ENCODE measurements at regions not wholly inside any gene's neighbourhood (a gene's known extent, or its start where the extent isn't known, plus 50 kb on each side); places are given as distances from the start of the nearest gene placed in this dataset.
"Not testable (repeated sequence)": the region's sequence is repeated elsewhere in the genome, so short reads cannot be mapped to it uniquely, and the experiment has no call there.

- no peak overlapping the region for H3K27ac ChIP-seq
- TF ChIP-seq, protein P1, sequence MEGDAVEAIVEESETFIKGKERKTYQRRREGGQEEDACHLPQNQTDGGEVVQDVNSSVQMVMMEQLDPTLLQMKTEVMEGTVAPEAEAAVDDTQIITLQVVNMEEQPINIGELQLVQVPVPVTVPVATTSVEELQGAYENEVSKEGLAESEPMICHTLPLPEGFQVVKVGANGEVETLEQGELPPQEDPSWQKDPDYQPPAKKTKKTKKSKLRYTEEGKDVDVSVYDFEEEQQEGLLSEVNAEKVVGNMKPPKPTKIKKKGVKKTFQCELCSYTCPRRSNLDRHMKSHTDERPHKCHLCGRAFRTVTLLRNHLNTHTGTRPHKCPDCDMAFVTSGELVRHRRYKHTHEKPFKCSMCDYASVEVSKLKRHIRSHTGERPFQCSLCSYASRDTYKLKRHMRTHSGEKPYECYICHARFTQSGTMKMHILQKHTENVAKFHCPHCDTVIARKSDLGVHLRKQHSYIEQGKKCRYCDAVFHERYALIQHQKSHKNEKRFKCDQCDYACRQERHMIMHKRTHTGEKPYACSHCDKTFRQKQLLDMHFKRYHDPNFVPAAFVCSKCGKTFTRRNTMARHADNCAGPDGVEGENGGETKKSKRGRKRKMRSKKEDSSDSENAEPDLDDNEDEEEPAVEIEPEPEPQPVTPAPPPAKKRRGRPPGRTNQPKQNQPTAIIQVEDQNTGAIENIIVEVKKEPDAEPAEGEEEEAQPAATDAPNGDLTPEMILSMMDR (conservative IDR thresholded peaks at IDR 0.05): no peak
- TF ChIP-seq ZFX (IDR thresholded peaks at IDR 0.05): no peak
These were observed 122.3 kb downstream of the THBS2 start for GRCh38 chr6:169131390-169131789.

DNA sequence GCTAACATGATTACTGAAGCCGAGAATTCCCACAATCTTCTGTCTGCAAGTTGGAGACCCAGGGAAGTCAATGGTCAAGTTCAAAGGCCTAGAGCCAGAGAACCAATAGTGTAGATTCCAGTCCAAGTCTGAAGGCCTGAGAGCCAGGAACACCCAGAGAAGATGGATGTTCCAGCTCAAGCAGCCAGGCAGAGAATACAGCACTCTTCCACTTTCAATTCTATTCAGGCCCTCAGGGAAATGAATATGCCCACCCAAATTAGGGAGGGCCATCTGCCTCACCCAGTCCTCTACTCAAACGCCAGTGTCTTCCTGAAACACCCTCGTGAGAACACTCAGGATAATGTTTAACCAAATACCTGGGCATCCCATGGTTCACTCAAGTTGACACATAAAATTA lies 123.5 kb downstream of the THBS2 start:
- TF ChIP-seq, protein P1 (conservative IDR thresholded peaks at IDR 0.05): no peak
- TF ChIP-seq ZFX (IDR thresholded peaks at IDR 0.05): no peak
- no peak overlapping the region for H3K27ac ChIP-seq

GRCh38 chr6:169121013-169121412 lies 132.6 kb downstream of the THBS2 start:
- H3K27ac ChIP-seq: no peak overlapping the region
- TF ChIP-seq ZFX (IDR thresholded peaks at IDR 0.05): no peak
- TF ChIP-seq, protein P1 (conservative IDR thresholded peaks at IDR 0.05): peak; percentile 20; the same call in 1 of the 2 replicates

DNA sequence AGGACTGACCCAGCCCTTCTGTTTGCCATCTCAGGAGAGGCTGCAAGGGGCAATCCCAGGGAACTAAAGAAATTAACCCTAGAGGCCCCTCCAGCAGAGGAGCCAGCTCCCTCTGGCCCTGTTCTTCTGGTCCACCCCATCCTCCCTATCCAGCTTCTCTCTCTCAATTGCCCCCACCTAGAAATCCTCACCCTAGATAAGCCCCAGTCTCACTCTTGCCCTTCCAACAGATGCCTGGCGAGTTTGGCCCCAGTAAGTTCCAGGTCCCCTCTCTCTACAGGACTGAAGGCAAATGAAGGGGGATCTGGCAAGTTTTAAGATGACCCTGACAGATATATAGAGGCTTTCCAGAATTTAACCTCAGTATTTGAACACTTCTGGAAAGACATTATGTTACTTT lies 134.0 kb downstream of the THBS2 start:
- TF ChIP-seq ZFX (IDR thresholded peaks at IDR 0.05): no peak
- TF ChIP-seq, protein P1 (conservative IDR thresholded peaks at IDR 0.05): no peak
- H3K27ac ChIP-seq: no peak overlapping the region

DNA sequence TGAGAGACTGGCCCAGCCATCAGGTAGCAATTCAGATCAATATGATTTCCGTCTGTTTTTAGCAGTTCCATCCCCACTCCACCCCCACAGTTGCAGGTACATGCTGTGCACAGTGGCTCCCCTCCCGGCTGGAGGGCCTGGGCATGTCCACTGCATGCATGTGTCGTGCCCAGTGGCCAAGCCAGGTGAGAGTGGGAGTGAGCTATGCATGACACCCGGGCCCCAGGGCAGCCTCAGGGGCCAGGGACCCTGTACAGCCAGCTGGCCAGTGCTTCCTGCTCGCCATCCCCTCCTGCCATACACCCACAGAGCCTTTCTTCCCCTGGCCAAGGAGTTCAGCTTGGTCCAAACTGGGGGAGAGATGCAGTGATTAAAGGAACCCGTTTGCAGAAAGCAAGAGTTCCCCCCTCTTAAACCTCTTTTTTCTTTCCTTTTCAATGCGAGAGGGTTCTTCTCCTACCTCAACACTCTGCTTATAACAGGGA lies 135.3 kb downstream of the THBS2 start:
- no peak overlapping the region for H3K27ac ChIP-seq
- TF ChIP-seq, protein P1 (conservative IDR thresholded peaks at IDR 0.05): no peak
- TF ChIP-seq ZFX (IDR thresholded peaks at IDR 0.05): no peak

DNA sequence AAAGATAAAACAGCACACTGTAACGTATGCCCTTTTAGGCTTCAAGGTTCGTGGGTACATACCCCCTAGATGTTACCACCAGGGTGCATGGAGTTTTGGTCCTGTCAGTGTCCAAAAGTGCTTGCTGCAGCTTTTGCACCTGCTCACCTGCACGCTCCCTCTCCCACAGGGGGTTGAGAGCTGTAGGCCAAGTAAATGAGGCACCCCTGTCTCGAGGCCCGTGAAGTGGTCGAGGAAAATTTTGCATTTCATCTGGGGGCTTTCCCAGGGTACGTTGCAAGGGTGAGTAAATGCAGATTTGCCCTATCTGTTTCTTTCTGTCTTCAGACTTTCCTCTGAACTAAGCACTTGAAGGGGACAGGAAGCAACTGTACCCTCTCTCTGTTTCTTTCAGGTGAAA lies 136.0 kb downstream of the THBS2 start:
- TF ChIP-seq ZFX (IDR thresholded peaks at IDR 0.05): no peak
- TF ChIP-seq, protein P1 (conservative IDR thresholded peaks at IDR 0.05): no peak
- H3K27ac ChIP-seq: no peak overlapping the region

- no peak overlapping the region for H3K27ac ChIP-seq
- TF ChIP-seq, protein P1 (conservative IDR thresholded peaks at IDR 0.05): no peak
- TF ChIP-seq ZFX (IDR thresholded peaks at IDR 0.05): no peak
These were observed 138.0 kb downstream of the THBS2 start for GRCh38 chr6:169115632-169116031.

DNA sequence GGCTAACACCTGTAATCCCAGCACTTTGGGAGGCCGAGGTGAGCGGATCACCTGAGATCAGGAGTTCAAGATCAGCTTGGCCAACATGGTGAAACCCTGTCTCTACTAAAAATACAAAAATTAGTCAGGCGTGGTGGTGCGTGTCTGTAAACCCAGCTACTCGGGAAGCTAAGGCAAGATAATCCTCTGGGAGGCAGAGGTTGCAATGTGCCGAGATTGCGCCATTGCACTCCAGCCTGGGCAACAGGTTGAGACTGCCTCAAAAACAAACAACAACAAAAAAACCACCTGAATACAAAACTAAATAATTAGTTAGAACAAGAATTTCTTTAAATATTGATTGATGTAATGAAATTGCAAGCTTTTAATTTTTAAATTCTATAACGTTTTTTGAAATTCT lies 139.0 kb downstream of the THBS2 start:
- H3K27ac ChIP-seq: not testable (repeated sequence)
